RWPE1 (cell line): ENCODE measurements at regions not wholly inside any gene's neighbourhood (a gene's known extent, or its start where the extent isn't known, plus 50 kb on each side); places are given as distances from the start of the nearest gene placed in this dataset.

Source experiments
- CTCF ChIA-PET: fragments of 350-600 bp; sonication (Branson Sonifier 250); formaldehyde crosslinking; extraction: SDS; loops from one replicate; lab custom pipeline; 2021; lab: Yijun Ruan, JAX
- POLR2A ChIA-PET: fragments of 400-600 bp; formaldehyde crosslinking; extraction: SDS; loops from one replicate; lab custom pipeline; 2020; ENCODE audit warnings: antibody characterized with exemption; ENCODE audit not compliant: low non-redundant PET; lab: Yijun Ruan, JAX
- DNase-seq: peaks from one replicate; pipeline ENCODE4 v3.0.0; 2012; ENCODE audit warnings: low spot score
- H3K27ac ChIP-seq: fragments of 450-650 bp; 2 replicates; pipeline ENCODE4 v1.5.1; 2017
- TF ChIP-seq, protein P1 (sequence below): fragments of 450-650 bp; conservative IDR thresholded peaks from 2 replicates; pipeline ENCODE4 v1.5.1; 2017; ENCODE audit warnings: low read depth, mild to moderate bottlenecking

GRCh38 chr20:3313683-3314065 is 74.7 kb upstream of the SLC4A11 start:
- no peak for DNase-seq
- TF ChIP-seq, protein P1, sequence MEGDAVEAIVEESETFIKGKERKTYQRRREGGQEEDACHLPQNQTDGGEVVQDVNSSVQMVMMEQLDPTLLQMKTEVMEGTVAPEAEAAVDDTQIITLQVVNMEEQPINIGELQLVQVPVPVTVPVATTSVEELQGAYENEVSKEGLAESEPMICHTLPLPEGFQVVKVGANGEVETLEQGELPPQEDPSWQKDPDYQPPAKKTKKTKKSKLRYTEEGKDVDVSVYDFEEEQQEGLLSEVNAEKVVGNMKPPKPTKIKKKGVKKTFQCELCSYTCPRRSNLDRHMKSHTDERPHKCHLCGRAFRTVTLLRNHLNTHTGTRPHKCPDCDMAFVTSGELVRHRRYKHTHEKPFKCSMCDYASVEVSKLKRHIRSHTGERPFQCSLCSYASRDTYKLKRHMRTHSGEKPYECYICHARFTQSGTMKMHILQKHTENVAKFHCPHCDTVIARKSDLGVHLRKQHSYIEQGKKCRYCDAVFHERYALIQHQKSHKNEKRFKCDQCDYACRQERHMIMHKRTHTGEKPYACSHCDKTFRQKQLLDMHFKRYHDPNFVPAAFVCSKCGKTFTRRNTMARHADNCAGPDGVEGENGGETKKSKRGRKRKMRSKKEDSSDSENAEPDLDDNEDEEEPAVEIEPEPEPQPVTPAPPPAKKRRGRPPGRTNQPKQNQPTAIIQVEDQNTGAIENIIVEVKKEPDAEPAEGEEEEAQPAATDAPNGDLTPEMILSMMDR, result no peak; the same call in 1 of the 2 replicates
- ChIA-PET POLR2A (no interaction called here), CTCF (interaction anchor here (0.6 to 1.3 kb wide), 4 partner anchors 16 to 266 kb away, joined by 3 read pairs; no protein-coding TSS in a partner anchor)
- H3K27ac ChIP-seq, result peak overlapping the region; percentile 79

DNA sequence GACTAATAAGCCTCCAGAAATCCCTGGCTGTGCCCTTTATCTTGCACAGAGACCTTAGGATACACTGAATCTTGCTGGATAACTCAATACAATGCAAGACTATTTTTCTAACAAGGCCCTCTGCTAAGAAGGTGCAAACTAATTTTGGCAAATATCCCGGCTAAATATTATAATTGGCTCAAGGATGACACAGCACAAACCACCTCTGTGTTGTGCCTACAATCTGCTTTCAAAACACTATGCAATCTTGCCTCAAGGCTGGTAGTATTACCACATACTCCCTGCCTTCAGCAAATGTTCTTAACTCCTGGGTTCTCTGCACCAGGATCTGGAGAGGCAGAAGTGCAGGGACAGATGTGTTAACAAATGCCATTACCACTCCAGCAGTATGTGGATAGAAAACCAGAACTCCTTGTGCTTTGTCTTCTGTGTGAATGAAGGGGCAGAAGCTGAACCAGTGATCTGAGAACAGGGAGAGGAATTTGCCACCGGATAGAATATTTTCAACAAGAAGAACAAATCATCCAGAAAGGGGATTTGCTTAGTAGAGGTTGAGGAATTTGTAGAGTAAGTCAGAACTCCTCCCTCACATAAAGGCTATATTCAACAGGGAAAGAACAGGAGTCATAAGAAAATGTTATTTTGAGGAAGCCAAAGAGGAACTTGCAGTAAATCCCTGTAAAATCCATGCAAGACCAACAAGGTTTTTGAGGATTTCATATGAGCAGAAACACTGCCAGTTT is 74.1 kb upstream of the SLC4A11 start:
- ChIA-PET CTCF (interaction anchor here (0.6 kb wide), 1 partner anchor 267 kb away, joined by 3 read pairs; no protein-coding TSS in a partner anchor), POLR2A (no interaction called here)
- peak; percentile 45 for DNase-seq
- TF ChIP-seq, protein P1, result no peak
- H3K27ac ChIP-seq, result peak overlapping the region; percentile 79

DNA sequence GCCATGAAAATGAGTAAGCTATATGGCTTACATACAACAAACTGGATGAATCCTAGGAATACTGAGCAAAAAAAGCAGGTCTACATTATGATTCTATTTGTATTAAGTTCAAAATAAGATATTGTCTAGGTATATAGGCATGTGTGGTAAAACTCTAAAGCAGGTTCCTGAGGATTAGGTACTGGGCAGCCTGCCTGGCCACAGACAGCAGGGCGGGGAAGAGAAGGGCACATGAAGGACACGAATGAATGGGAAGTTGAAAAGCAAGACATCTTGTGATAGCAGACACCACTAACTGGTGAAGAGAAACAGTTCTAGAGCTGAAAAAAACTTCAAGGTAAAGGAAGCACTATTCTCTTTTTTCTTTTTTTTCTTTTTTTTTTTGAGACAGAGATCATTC is 72.6 kb upstream of the SLC4A11 start:
- ChIA-PET POLR2A (no interaction called here), CTCF (interaction anchor here (0.6 kb wide), 1 partner anchor 11 kb away, joined by 3 read pairs; no protein-coding TSS in a partner anchor)
- TF ChIP-seq, protein P1, result no peak
- H3K27ac ChIP-seq, result peak overlapping the region; percentile 66
- no peak for DNase-seq

GRCh38 chr20:3309226-3309625 is 70.2 kb upstream of the SLC4A11 start:
- CTCF ChIA-PET, result no interaction called here
- TF ChIP-seq, protein P1, result no peak
- DNase-seq, result no peak
- no peak overlapping the region for H3K27ac ChIP-seq
- POLR2A ChIA-PET, result no interaction called here

GRCh38 chr20:3307725-3308124 is 68.7 kb upstream of the SLC4A11 start:
- TF ChIP-seq, protein P1, result no peak
- CTCF ChIA-PET, result no interaction called here
- POLR2A ChIA-PET, result no interaction called here

DNA sequence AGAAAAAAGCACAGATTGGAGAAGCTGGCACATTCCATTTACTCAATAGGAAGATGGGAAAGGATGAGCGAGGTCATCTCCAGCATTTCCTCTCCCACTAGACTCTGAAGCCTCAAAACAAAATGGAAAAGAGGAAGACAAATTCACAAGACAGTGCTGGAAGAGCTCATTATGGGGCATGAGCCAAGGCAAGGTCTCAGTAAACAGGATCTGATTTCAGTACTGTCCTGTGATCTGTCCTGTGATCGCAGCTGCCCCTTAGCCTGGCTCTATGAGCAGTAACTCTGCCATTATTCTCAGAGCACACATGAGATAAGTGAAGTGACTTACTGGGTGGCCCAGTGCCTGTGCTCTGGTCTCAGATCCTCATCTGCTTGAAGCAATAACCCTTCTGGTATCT is 68.1 kb upstream of the SLC4A11 start:
- no peak overlapping the region for H3K27ac ChIP-seq
- ChIA-PET POLR2A (no interaction called here), CTCF (no interaction called here)
- DNase-seq, result no peak
- TF ChIP-seq, protein P1, result no peak

More at GRCh38 chr20:3307725-3308124, 68.7 kb upstream of the SLC4A11 start:
- DNase-seq, result no peak
- no peak overlapping the region for H3K27ac ChIP-seq
